Astrocyte (in vitro differentiated cells and primary cell): ENCODE measurements at regions not wholly inside any gene's neighbourhood (a gene's known extent, or its start where the extent isn't known, plus 50 kb on each side); places are given as distances from the start of the nearest gene placed in this dataset.
"Not testable (repeated sequence)": the region's sequence is repeated elsewhere in the genome, so short reads cannot be mapped to it uniquely, and the experiment has no call there.

Experiments used
- DNase-seq: peaks from one replicate; pipeline ENCODE4 v3.0.0-alpha.2; 2010; ENCODE audit warnings: low read depth
- FAIRE-seq: peaks from 2 replicates; lab custom pipeline; 2011; peaks lifted over from hg19 to GRCh38; lab: Jason Lieb, UNC
- H2AFZ ChIP-seq: 2 replicates; pipeline ENCODE4 v1.6.0; 2012; ENCODE audit warnings: low read depth, low read length, inconsistent platforms
- H3K27ac ChIP-seq: 2 replicates; pipeline ENCODE4 v1.5.1; 2011; ENCODE audit warnings: low read depth, low read length, inconsistent platforms
- H3K27me3 ChIP-seq: 2 replicates; pipeline ENCODE4 v1.6.0; 2011; ENCODE audit warnings: low read length, inconsistent platforms; ENCODE audit not compliant: insufficient read depth
- H3K36me3 ChIP-seq: 2 replicates; pipeline ENCODE4 v1.5.1; 2011; ENCODE audit warnings: low read length, inconsistent platforms; ENCODE audit not compliant: insufficient read depth
- H3K4me1 ChIP-seq: 2 replicates; pipeline ENCODE4 v1.5.1; 2011; ENCODE audit warnings: low read length, inconsistent platforms; ENCODE audit not compliant: insufficient read depth
- H3K4me2 ChIP-seq: 2 replicates; pipeline ENCODE4 v1.6.0; 2012; ENCODE audit warnings: low read length, inconsistent platforms
- H3K4me3 ChIP-seq: 2 replicates; pipeline ENCODE4 v1.5.1; 2011; ENCODE audit warnings: low read depth, mild to moderate bottlenecking, low read length, inconsistent platforms; ENCODE audit not compliant: insufficient read depth
- H3K79me2 ChIP-seq: 2 replicates; pipeline ENCODE4 v1.6.0; 2012; ENCODE audit warnings: mild to moderate bottlenecking, low read length, inconsistent platforms; ENCODE audit not compliant: insufficient read depth
- H3K9ac ChIP-seq: 2 replicates; pipeline ENCODE4 v1.6.0; 2012; ENCODE audit warnings: mild to moderate bottlenecking, low read length, inconsistent platforms
- H3K9me3 ChIP-seq: 2 replicates; pipeline ENCODE4 v1.5.1; 2012; ENCODE audit warnings: low read depth, mild to moderate bottlenecking, low read length, inconsistent platforms; ENCODE audit not compliant: insufficient read depth
- H4K20me1 ChIP-seq: 2 replicates; pipeline ENCODE4 v1.6.0; 2012; ENCODE audit warnings: low read length, inconsistent platforms; ENCODE audit not compliant: insufficient read depth
- H3K27ac Mint-ChIP-seq: one replicate; pipeline ENCODE4 v1.8.0; 2021; ENCODE audit warnings: mild to moderate bottlenecking, mixed read lengths; ENCODE audit not compliant: unreplicated experiment
- H3K27me3 Mint-ChIP-seq: one replicate; pipeline ENCODE4 v1.8.0; 2021; ENCODE audit warnings: low read depth, mixed read lengths; ENCODE audit not compliant: unreplicated experiment
- H3K36me3 Mint-ChIP-seq: one replicate; pipeline ENCODE4 v1.8.0; 2021; ENCODE audit warnings: low read depth, mixed read lengths; ENCODE audit not compliant: unreplicated experiment
- H3K4me1 Mint-ChIP-seq: one replicate; pipeline ENCODE4 v1.8.0; 2021; ENCODE audit warnings: low read depth, mixed read lengths; ENCODE audit not compliant: unreplicated experiment
- H3K4me3 Mint-ChIP-seq: one replicate; pipeline ENCODE4 v1.8.0; 2021; ENCODE audit warnings: mild to moderate bottlenecking, moderate library complexity, mixed read lengths; ENCODE audit not compliant: unreplicated experiment
- H3K9me3 Mint-ChIP-seq: one replicate; pipeline ENCODE4 v1.8.0; 2021; ENCODE audit warnings: mild to moderate bottlenecking, mixed read lengths; ENCODE audit not compliant: unreplicated experiment
- CTCF ChIP-seq: IDR thresholded peaks from 2 replicates; pipeline ENCODE4 v1.5.1; 2011; ENCODE audit warnings: low read depth, mild to moderate bottlenecking, inconsistent platforms, low read length, moderate library complexity; ENCODE audit not compliant: insufficient read depth
- EZH2 ChIP-seq: IDR thresholded peaks from 2 replicates; pipeline ENCODE4 v1.6.1; 2012; ENCODE audit warnings: mild to moderate bottlenecking, low read length, inconsistent platforms; ENCODE audit not compliant: insufficient read depth

GRCh38 chr7:12833829-12834228 is 146.4 kb downstream of the ARL4A start:
- Mint-ChIP-seq H3K27me3 (no peaks in the 10 kb centered on the region), H3K4me1 (peaks cover 3% of the 10 kb centered on the region), H3K4me3 (no peak overlapping the region), H3K27ac (no peak overlapping the region), H3K36me3 (peaks cover 2% of the 10 kb centered on the region), H3K9me3 (peaks cover 2% of the 10 kb centered on the region)
- Histone ChIP-seq H3K36me3 (no peaks in the 10 kb centered on the region), H3K27ac (no peak overlapping the region), H3K27me3 (no peaks in the 10 kb centered on the region), H3K9ac (no peak overlapping the region), H4K20me1 (no peaks in the 10 kb centered on the region), H3K9me3 (no peaks in the 10 kb centered on the region), H3K4me1 (no peaks in the 10 kb centered on the region), H2AFZ (no peak overlapping the region), H3K4me2 (no peak overlapping the region), H3K79me2 (no peaks in the 10 kb centered on the region), H3K4me3 (no peak overlapping the region)
- TF ChIP-seq EZH2 = no peak
- no peak for TF ChIP-seq CTCF
- FAIRE-seq = no peak
- no peak for DNase-seq

GRCh38 chr7:12834782-12835181 is 147.3 kb downstream of the ARL4A start:
- H3K4me1 ChIP-seq = no peaks in the 10 kb centered on the region
- peaks cover 2% of the 10 kb centered on the region for H3K36me3 Mint-ChIP-seq
- H3K4me3 ChIP-seq = no peak overlapping the region
- no peaks in the 10 kb centered on the region for H3K9me3 ChIP-seq
- FAIRE-seq (no peak), DNase-seq (no peak)
- H3K79me2 ChIP-seq = no peaks in the 10 kb centered on the region
- H3K36me3 ChIP-seq = no peaks in the 10 kb centered on the region
- H3K27me3 ChIP-seq = no peaks in the 10 kb centered on the region
- H3K27me3 Mint-ChIP-seq = no peaks in the 10 kb centered on the region
- peaks cover 2% of the 10 kb centered on the region for H3K9me3 Mint-ChIP-seq
- H2AFZ ChIP-seq = no peak overlapping the region
- H3K4me3 Mint-ChIP-seq = no peak overlapping the region
- peaks cover 3% of the 10 kb centered on the region for H3K4me1 Mint-ChIP-seq
- no peaks in the 10 kb centered on the region for H4K20me1 ChIP-seq
- no peak overlapping the region for H3K27ac ChIP-seq
- no peak overlapping the region for H3K27ac Mint-ChIP-seq
- TF ChIP-seq CTCF (no peak), EZH2 (no peak)
- H3K9ac ChIP-seq = no peak overlapping the region
- H3K4me2 ChIP-seq = no peak overlapping the region

GRCh38 chr7:12839508-12840153 is 152.2 kb downstream of the ARL4A start:
- no peaks in the 10 kb centered on the region for H3K79me2 ChIP-seq
- no peaks in the 10 kb centered on the region for H3K4me1 ChIP-seq
- H3K27me3 ChIP-seq = no peaks in the 10 kb centered on the region
- no peak overlapping the region for H3K27ac ChIP-seq
- FAIRE-seq (no peak), DNase-seq (no peak)
- no peak overlapping the region for H3K4me3 ChIP-seq
- TF ChIP-seq CTCF (no peak), EZH2 (no peak)
- Mint-ChIP-seq H3K27me3 (no peaks in the 10 kb centered on the region), H3K9me3 (peaks cover 14% of the 10 kb centered on the region), H3K36me3 (peaks cover 1% of the 10 kb centered on the region), H3K27ac (no peak overlapping the region), H3K4me3 (no peak overlapping the region), H3K4me1 (no peaks in the 10 kb centered on the region)
- H4K20me1 ChIP-seq = no peaks in the 10 kb centered on the region
- H2AFZ ChIP-seq = peak overlapping the region; percentile 26
- no peaks in the 10 kb centered on the region for H3K9me3 ChIP-seq
- H3K4me2 ChIP-seq = peak overlapping the region; percentile 19
- no peak overlapping the region for H3K9ac ChIP-seq
- H3K36me3 ChIP-seq = no peaks in the 10 kb centered on the region

- H3K36me3 ChIP-seq, DNase-seq, H3K4me3 ChIP-seq, H3K27ac ChIP-seq, H2AFZ ChIP-seq, H3K79me2 ChIP-seq, H3K27me3 ChIP-seq, H3K4me1 Mint-ChIP-seq, H3K9me3 ChIP-seq, H3K9ac ChIP-seq, H3K27ac Mint-ChIP-seq, H3K4me3 Mint-ChIP-seq, H3K4me1 ChIP-seq, H4K20me1 ChIP-seq, H3K4me2 ChIP-seq, H3K27me3 Mint-ChIP-seq, FAIRE-seq, H3K36me3 Mint-ChIP-seq: not testable (repeated sequence)
- H3K9me3 Mint-ChIP-seq = peaks cover 27% of the 10 kb centered on the region
These were observed 157.3 kb downstream of the ARL4A start for GRCh38 chr7:12844732-12845131.
